ENCODE measurements at regions not wholly inside any gene's neighbourhood (a gene's known extent, or its start where the extent isn't known, plus 50 kb on each side); places are given as distances from the start of the nearest gene placed in this dataset.

DNA sequence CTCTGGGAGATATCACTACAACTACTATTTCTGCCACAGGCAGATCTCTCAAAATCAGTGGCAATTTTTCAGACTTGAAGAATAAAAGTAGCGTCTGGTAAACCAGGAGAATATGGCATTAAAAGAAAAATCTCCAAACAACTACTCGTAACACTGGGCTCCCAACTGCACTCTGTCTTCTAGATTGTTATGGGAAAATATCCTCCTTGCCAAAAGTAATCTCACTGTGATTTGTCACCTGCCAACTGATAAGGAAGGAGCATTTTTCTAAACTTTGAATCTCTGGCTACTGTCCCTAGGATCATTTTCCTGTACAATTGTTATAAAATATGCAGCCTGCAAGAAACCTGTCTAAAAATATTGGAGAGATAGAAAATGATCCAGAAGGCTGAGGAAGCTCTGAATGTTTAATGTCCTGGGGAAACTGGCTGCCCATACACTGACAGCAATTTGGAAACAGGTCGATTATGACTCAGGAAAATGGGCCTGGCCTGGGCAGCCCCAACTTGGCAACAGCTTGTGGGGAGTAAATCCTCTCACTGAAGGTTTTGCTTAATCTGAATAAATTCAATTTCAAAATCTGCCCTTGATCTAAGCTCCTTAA, 90.5 kb upstream of the DBX1 start:
- H3K27me3 ChIP-seq (ENCODE audit: low read length): no peaks in the 10 kb centered on the region
- no peaks in the 10 kb centered on the region for H3K79me2 ChIP-seq (ENCODE audit: insufficient read depth, low read length)
- H3K36me3 ChIP-seq (ENCODE audit: low read length): no peaks in the 10 kb centered on the region
- no peak overlapping the region for H2AFZ ChIP-seq (ENCODE audit: low read depth, low read length, severe bottlenecking)
- no peak for TF ChIP-seq EZH2phosphoT487 (conservative IDR thresholded peaks at IDR 0.05; ENCODE audit: low read length)
- TF ChIP-seq, protein P1, sequence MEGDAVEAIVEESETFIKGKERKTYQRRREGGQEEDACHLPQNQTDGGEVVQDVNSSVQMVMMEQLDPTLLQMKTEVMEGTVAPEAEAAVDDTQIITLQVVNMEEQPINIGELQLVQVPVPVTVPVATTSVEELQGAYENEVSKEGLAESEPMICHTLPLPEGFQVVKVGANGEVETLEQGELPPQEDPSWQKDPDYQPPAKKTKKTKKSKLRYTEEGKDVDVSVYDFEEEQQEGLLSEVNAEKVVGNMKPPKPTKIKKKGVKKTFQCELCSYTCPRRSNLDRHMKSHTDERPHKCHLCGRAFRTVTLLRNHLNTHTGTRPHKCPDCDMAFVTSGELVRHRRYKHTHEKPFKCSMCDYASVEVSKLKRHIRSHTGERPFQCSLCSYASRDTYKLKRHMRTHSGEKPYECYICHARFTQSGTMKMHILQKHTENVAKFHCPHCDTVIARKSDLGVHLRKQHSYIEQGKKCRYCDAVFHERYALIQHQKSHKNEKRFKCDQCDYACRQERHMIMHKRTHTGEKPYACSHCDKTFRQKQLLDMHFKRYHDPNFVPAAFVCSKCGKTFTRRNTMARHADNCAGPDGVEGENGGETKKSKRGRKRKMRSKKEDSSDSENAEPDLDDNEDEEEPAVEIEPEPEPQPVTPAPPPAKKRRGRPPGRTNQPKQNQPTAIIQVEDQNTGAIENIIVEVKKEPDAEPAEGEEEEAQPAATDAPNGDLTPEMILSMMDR (IDR thresholded peaks at IDR 0.05; ENCODE audit: insufficient read depth, low read length, poor library complexity, severe bottlenecking): no peak
- H3K27ac ChIP-seq (ENCODE audit: low read depth, low read length): no peak overlapping the region
- H3K9me3 ChIP-seq (ENCODE audit: insufficient read depth, low read length): no peaks in the 10 kb centered on the region
- H3F3A ChIP-seq (ENCODE audit: insufficient read depth): no peaks in the 10 kb centered on the region
- no peaks in the 10 kb centered on the region for H4K20me1 ChIP-seq (ENCODE audit: low read depth, low read length)
- no peak overlapping the region for H3K4me3 ChIP-seq (ENCODE audit: insufficient read depth, low read length, poor library complexity, severe bottlenecking)
- H3K4me2 ChIP-seq (ENCODE audit: low read depth, low read length, poor library complexity, severe bottlenecking): no peak overlapping the region
- H3K9me2 ChIP-seq (replicated peaks; ENCODE audit: insufficient read depth, low read length): no peaks in the 10 kb centered on the region
- no peak overlapping the region for H3K9ac ChIP-seq (ENCODE audit: low read length)

DNA sequence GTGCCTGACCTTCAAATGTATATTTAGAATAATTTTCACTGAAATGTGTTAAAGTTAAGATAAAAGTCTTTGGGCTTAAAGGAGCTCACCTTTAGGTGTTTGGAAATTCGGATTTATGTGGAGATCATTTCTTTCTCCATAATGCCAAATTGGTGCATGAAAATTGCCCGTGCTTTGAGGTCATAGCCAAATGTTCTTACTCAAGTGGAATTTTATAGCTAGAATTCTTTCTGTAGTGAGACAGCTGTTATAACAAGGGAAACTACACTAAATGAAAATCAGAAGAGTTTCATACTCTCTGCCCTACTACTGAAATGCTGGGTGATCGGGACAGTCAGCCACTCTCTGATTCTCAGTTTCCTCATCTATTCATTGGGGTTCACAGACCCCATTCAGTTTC, 89.5 kb upstream of the DBX1 start:
- Histone ChIP-seq H3K36me3 (ENCODE audit: low read length) (no peaks in the 10 kb centered on the region), H3K27ac (ENCODE audit: low read depth, low read length) (no peak overlapping the region), H3K4me2 (ENCODE audit: low read depth, low read length, poor library complexity, severe bottlenecking) (no peak overlapping the region), H3K27me3 (ENCODE audit: low read length) (no peaks in the 10 kb centered on the region), H3K9me3 (ENCODE audit: insufficient read depth, low read length) (no peaks in the 10 kb centered on the region), H3K9ac (ENCODE audit: low read length) (no peak overlapping the region), H3K4me3 (ENCODE audit: insufficient read depth, low read length, poor library complexity, severe bottlenecking) (no peak overlapping the region), H4K20me1 (ENCODE audit: low read depth, low read length) (no peaks in the 10 kb centered on the region), H3K9me2 (replicated peaks; ENCODE audit: insufficient read depth, low read length) (no peaks in the 10 kb centered on the region), H2AFZ (ENCODE audit: low read depth, low read length, severe bottlenecking) (no peak overlapping the region), H3K79me2 (ENCODE audit: insufficient read depth, low read length) (no peaks in the 10 kb centered on the region), H3F3A (ENCODE audit: insufficient read depth) (no peaks in the 10 kb centered on the region)
- TF ChIP-seq, protein P1 (IDR thresholded peaks at IDR 0.05; ENCODE audit: insufficient read depth, low read length, poor library complexity, severe bottlenecking): no peak

DNA sequence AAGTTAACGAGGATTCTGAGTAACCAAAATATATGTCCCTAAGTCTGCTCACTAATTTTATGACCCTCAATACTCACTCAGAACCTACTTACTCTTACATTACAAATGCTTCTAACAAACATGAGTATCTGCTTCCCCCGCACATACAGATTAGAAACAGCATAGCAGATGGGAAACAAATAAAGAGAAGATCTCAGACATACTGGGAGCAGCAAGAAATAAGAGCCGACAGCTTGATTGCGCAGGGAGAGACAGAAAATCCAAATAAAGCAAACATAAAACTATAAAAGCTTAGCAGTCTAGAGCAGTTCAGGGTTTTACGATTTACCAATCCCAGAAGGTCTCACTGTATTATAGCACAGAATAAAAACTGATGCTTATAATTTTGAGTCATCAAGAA, 89.1 kb upstream of the DBX1 start:
- no peaks in the 10 kb centered on the region for H3K9me3 ChIP-seq (ENCODE audit: insufficient read depth, low read length)
- no peaks in the 10 kb centered on the region for H3K36me3 ChIP-seq (ENCODE audit: low read length)
- no peak overlapping the region for H3K27ac ChIP-seq (ENCODE audit: low read depth, low read length)
- H3K4me2 ChIP-seq (ENCODE audit: low read depth, low read length, poor library complexity, severe bottlenecking): no peak overlapping the region
- H3K4me3 ChIP-seq (ENCODE audit: insufficient read depth, low read length, poor library complexity, severe bottlenecking): no peak overlapping the region
- H3K79me2 ChIP-seq (ENCODE audit: insufficient read depth, low read length): no peaks in the 10 kb centered on the region
- no peaks in the 10 kb centered on the region for H4K20me1 ChIP-seq (ENCODE audit: low read depth, low read length)
- H3K27me3 ChIP-seq (ENCODE audit: low read length): no peaks in the 10 kb centered on the region
- H2AFZ ChIP-seq (ENCODE audit: low read depth, low read length, severe bottlenecking): no peak overlapping the region
- no peak overlapping the region for H3K9ac ChIP-seq (ENCODE audit: low read length)
- H3K9me2 ChIP-seq (replicated peaks; ENCODE audit: insufficient read depth, low read length): no peaks in the 10 kb centered on the region
- H3F3A ChIP-seq (ENCODE audit: insufficient read depth): no peaks in the 10 kb centered on the region
- TF ChIP-seq, protein P1 (IDR thresholded peaks at IDR 0.05; ENCODE audit: insufficient read depth, low read length, poor library complexity, severe bottlenecking): no peak
- TF ChIP-seq EZH2phosphoT487 (conservative IDR thresholded peaks at IDR 0.05; ENCODE audit: low read length): no peak
